ENCODE measurements at regions not wholly inside any gene's neighbourhood (a gene's known extent, or its start where the extent isn't known, plus 50 kb on each side); places are given as distances from the start of the nearest gene placed in this dataset.

- no peaks in the 10 kb centered on the region for H3K27me3 Mint-ChIP-seq (ENCODE audit: low read depth)
- no peak overlapping the region for H3K27ac Mint-ChIP-seq
- no peaks in the 10 kb centered on the region for H3K9me3 Mint-ChIP-seq (ENCODE audit: insufficient read depth)
- no peak overlapping the region for H3K4me3 Mint-ChIP-seq
- no peaks in the 10 kb centered on the region for H3K36me3 Mint-ChIP-seq (ENCODE audit: low read depth)
- ChIA-PET CTCF (no interaction called here), POLR2A (no interaction called here)
- DNase-seq (no peak), ATAC-seq (no peak)
- no peaks in the 10 kb centered on the region for H3K4me1 Mint-ChIP-seq (ENCODE audit: low read depth)
Measured at GRCh38 chr3:168540726-168541125, 445.0 kb upstream of the GOLIM4 start.

- Mint-ChIP-seq H3K4me3 (no peak overlapping the region), H3K9me3 (ENCODE audit: insufficient read depth) (no peaks in the 10 kb centered on the region), H3K27ac (no peak overlapping the region), H3K27me3 (ENCODE audit: low read depth) (no peaks in the 10 kb centered on the region), H3K4me1 (ENCODE audit: low read depth) (no peaks in the 10 kb centered on the region), H3K36me3 (ENCODE audit: low read depth) (no peaks in the 10 kb centered on the region)
- no peak for DNase-seq
- no peak for ATAC-seq
- CTCF ChIA-PET = no interaction called here
- POLR2A ChIA-PET = no interaction called here
Measured at GRCh38 chr3:168539909-168540308, 444.2 kb upstream of the GOLIM4 start.

- ATAC-seq (no peak), DNase-seq (no peak)
- ChIA-PET POLR2A (no interaction called here), CTCF (no interaction called here)
- H3K27me3 Mint-ChIP-seq (ENCODE audit: low read depth) = no peaks in the 10 kb centered on the region
- H3K4me3 Mint-ChIP-seq = no peak overlapping the region
- no peaks in the 10 kb centered on the region for H3K36me3 Mint-ChIP-seq (ENCODE audit: low read depth)
- H3K9me3 Mint-ChIP-seq (ENCODE audit: insufficient read depth) = no peaks in the 10 kb centered on the region
- H3K4me1 Mint-ChIP-seq (ENCODE audit: low read depth) = no peaks in the 10 kb centered on the region
- H3K27ac Mint-ChIP-seq = no peak overlapping the region
Measured at GRCh38 chr3:168534761-168535160, 439.0 kb upstream of the GOLIM4 start.

GRCh38 chr3:168533600-168533999, 437.9 kb upstream of the GOLIM4 start:
- ChIA-PET CTCF (no interaction called here), POLR2A (no interaction called here)
- ATAC-seq = no peak

GRCh38 chr3:168532135-168532534, 436.4 kb upstream of the GOLIM4 start:
- no peaks in the 10 kb centered on the region for H3K4me1 Mint-ChIP-seq (ENCODE audit: low read depth)
- no peaks in the 10 kb centered on the region for H3K9me3 Mint-ChIP-seq (ENCODE audit: insufficient read depth)
- ChIA-PET CTCF (no interaction called here), POLR2A (no interaction called here)
- no peaks in the 10 kb centered on the region for H3K27me3 Mint-ChIP-seq (ENCODE audit: low read depth)
- H3K4me3 Mint-ChIP-seq = no peak overlapping the region
- no peak for ATAC-seq
- H3K27ac Mint-ChIP-seq = no peak overlapping the region
- no peaks in the 10 kb centered on the region for H3K36me3 Mint-ChIP-seq (ENCODE audit: low read depth)
- no peak for DNase-seq

More at GRCh38 chr3:168533600-168533999, 437.9 kb upstream of the GOLIM4 start:
- H3K4me3 Mint-ChIP-seq = no peak overlapping the region
- DNase-seq = no peak
- H3K4me1 Mint-ChIP-seq (ENCODE audit: low read depth) = no peaks in the 10 kb centered on the region
- no peaks in the 10 kb centered on the region for H3K36me3 Mint-ChIP-seq (ENCODE audit: low read depth)
- H3K9me3 Mint-ChIP-seq (ENCODE audit: insufficient read depth) = no peaks in the 10 kb centered on the region
- H3K27ac Mint-ChIP-seq = no peak overlapping the region
- H3K27me3 Mint-ChIP-seq (ENCODE audit: low read depth) = no peaks in the 10 kb centered on the region

GRCh38 chr3:168531116-168531515, 435.4 kb upstream of the GOLIM4 start:
- no peak overlapping the region for H3K27ac Mint-ChIP-seq
- ATAC-seq (no peak), DNase-seq (no peak)
- H3K4me3 Mint-ChIP-seq = no peak overlapping the region
- H3K27me3 Mint-ChIP-seq (ENCODE audit: low read depth) = no peaks in the 10 kb centered on the region
- ChIA-PET CTCF (interaction anchor here (0.6 kb wide), 1 partner anchor 106 kb away, joined by 3 read pairs; no protein-coding TSS in a partner anchor), POLR2A (no interaction called here)
- no peaks in the 10 kb centered on the region for H3K36me3 Mint-ChIP-seq (ENCODE audit: low read depth)
- H3K4me1 Mint-ChIP-seq (ENCODE audit: low read depth) = no peaks in the 10 kb centered on the region
- no peaks in the 10 kb centered on the region for H3K9me3 Mint-ChIP-seq (ENCODE audit: insufficient read depth)

GRCh38 chr3:168524129-168524528, 428.4 kb upstream of the GOLIM4 start:
- DNase-seq (no peak), ATAC-seq (no peak)
- POLR2A ChIA-PET = no interaction called here
- Mint-ChIP-seq H3K27me3 (ENCODE audit: low read depth) (no peaks in the 10 kb centered on the region), H3K27ac (no peak overlapping the region), H3K4me3 (no peak overlapping the region), H3K9me3 (ENCODE audit: insufficient read depth) (no peaks in the 10 kb centered on the region), H3K4me1 (ENCODE audit: low read depth) (no peaks in the 10 kb centered on the region), H3K36me3 (ENCODE audit: low read depth) (no peaks in the 10 kb centered on the region)
- CTCF ChIA-PET = no interaction called here

- H3K36me3 Mint-ChIP-seq (ENCODE audit: low read depth) = no peaks in the 10 kb centered on the region
- H3K4me1 Mint-ChIP-seq (ENCODE audit: low read depth) = no peaks in the 10 kb centered on the region
- H3K27me3 Mint-ChIP-seq (ENCODE audit: low read depth) = no peaks in the 10 kb centered on the region
- ATAC-seq (no peak), DNase-seq (no peak)
- ChIA-PET CTCF (no interaction called here), POLR2A (no interaction called here)
- no peak overlapping the region for H3K27ac Mint-ChIP-seq
- H3K4me3 Mint-ChIP-seq = no peak overlapping the region
- no peaks in the 10 kb centered on the region for H3K9me3 Mint-ChIP-seq (ENCODE audit: insufficient read depth)
Measured at GRCh38 chr3:168517249-168518071, 421.7 kb upstream of the GOLIM4 start.

GRCh38 chr3:168514252-168514651, 418.5 kb upstream of the GOLIM4 start:
- H3K27me3 Mint-ChIP-seq (ENCODE audit: low read depth) = no peaks in the 10 kb centered on the region
- no peak overlapping the region for H3K27ac Mint-ChIP-seq
- DNase-seq (no peak), ATAC-seq (no peak)
- CTCF ChIA-PET = no interaction called here
- H3K9me3 Mint-ChIP-seq (ENCODE audit: insufficient read depth) = no peaks in the 10 kb centered on the region
- H3K36me3 Mint-ChIP-seq (ENCODE audit: low read depth) = no peaks in the 10 kb centered on the region
- H3K4me3 Mint-ChIP-seq = no peak overlapping the region
- POLR2A ChIA-PET = no interaction called here
- no peaks in the 10 kb centered on the region for H3K4me1 Mint-ChIP-seq (ENCODE audit: low read depth)

- H3K4me3 Mint-ChIP-seq = no peak overlapping the region
- H3K36me3 Mint-ChIP-seq (ENCODE audit: low read depth) = no peaks in the 10 kb centered on the region
- DNase-seq = no peak
- ATAC-seq = no peak
- H3K4me1 Mint-ChIP-seq (ENCODE audit: low read depth) = no peaks in the 10 kb centered on the region
- H3K27me3 Mint-ChIP-seq (ENCODE audit: low read depth) = no peaks in the 10 kb centered on the region
- no peaks in the 10 kb centered on the region for H3K9me3 Mint-ChIP-seq (ENCODE audit: insufficient read depth)
- ChIA-PET CTCF (interaction anchor here (1.0 kb wide), 1 partner anchor 335 kb away, joined by 3 read pairs; no protein-coding TSS in a partner anchor), POLR2A (no interaction called here)
- no peak overlapping the region for H3K27ac Mint-ChIP-seq
Measured at GRCh38 chr3:168512802-168513201, 417.1 kb upstream of the GOLIM4 start.

- H3K9me3 Mint-ChIP-seq (ENCODE audit: insufficient read depth) = no peaks in the 10 kb centered on the region
- no peaks in the 10 kb centered on the region for H3K27me3 Mint-ChIP-seq (ENCODE audit: low read depth)
- no peaks in the 10 kb centered on the region for H3K36me3 Mint-ChIP-seq (ENCODE audit: low read depth)
- no peaks in the 10 kb centered on the region for H3K4me1 Mint-ChIP-seq (ENCODE audit: low read depth)
- ATAC-seq = no peak
- ChIA-PET CTCF (interaction anchor here (1.0 kb wide), 1 partner anchor 336 kb away, joined by 3 read pairs; no protein-coding TSS in a partner anchor), POLR2A (no interaction called here)
- DNase-seq = no peak
- no peak overlapping the region for H3K4me3 Mint-ChIP-seq
- H3K27ac Mint-ChIP-seq = no peak overlapping the region
Measured at GRCh38 chr3:168511428-168512014, 415.8 kb upstream of the GOLIM4 start.

- POLR2A ChIA-PET = no interaction called here
- no peak overlapping the region for H3K4me3 Mint-ChIP-seq
- H3K4me1 Mint-ChIP-seq (ENCODE audit: low read depth) = no peaks in the 10 kb centered on the region
- H3K36me3 Mint-ChIP-seq (ENCODE audit: low read depth) = no peaks in the 10 kb centered on the region
- H3K27ac Mint-ChIP-seq = no peak overlapping the region
- DNase-seq (no peak), ATAC-seq (no peak)
- CTCF ChIA-PET = no interaction called here
- no peaks in the 10 kb centered on the region for H3K27me3 Mint-ChIP-seq (ENCODE audit: low read depth)
- H3K9me3 Mint-ChIP-seq (ENCODE audit: insufficient read depth) = no peaks in the 10 kb centered on the region
Measured at GRCh38 chr3:168506589-168506988, 410.9 kb upstream of the GOLIM4 start.

GRCh38 chr3:168501570-168501969, 405.8 kb upstream of the GOLIM4 start:
- no peaks in the 10 kb centered on the region for H3K36me3 Mint-ChIP-seq (ENCODE audit: low read depth)
- CTCF ChIA-PET = no interaction called here
- POLR2A ChIA-PET = no interaction called here
- no peak overlapping the region for H3K4me3 Mint-ChIP-seq
- no peaks in the 10 kb centered on the region for H3K27me3 Mint-ChIP-seq (ENCODE audit: low read depth)
- DNase-seq (no peak), ATAC-seq (no peak)
- no peaks in the 10 kb centered on the region for H3K4me1 Mint-ChIP-seq (ENCODE audit: low read depth)
- no peak overlapping the region for H3K27ac Mint-ChIP-seq
- H3K9me3 Mint-ChIP-seq (ENCODE audit: insufficient read depth) = no peaks in the 10 kb centered on the region

All from activated CD8-positive, alpha-beta T cell treated with anti-CD3 and anti-CD28 coated beads, Interleukin-2, amount 10 ng/mL, durations not matched to agents 7 days and 5 days (primary cell).